Cerebellar nuclear complex (tissue), 1 donor: ENCODE measurements at regions not wholly inside any gene's neighbourhood (a gene's known extent, or its start where the extent isn't known, plus 50 kb on each side); places are given as distances from the start of the nearest gene placed in this dataset.
"Not testable (repeated sequence)": the region's sequence is repeated elsewhere in the genome, so short reads cannot be mapped to it uniquely, and the experiment has no call there.

Experiments
- DNase-seq, 2 experiments: peaks; one replicate each; lab custom pipeline; 2025; lab: John Stamatoyannopoulos, UW

GRCh38 chr4:137853424-137853823 lies 321.1 kb upstream of the PCDH18 start:
- no peak for DNase-seq

- no peak for DNase-seq
Measured at GRCh38 chr4:137852326-137852725, 320.0 kb upstream of the PCDH18 start.

DNA sequence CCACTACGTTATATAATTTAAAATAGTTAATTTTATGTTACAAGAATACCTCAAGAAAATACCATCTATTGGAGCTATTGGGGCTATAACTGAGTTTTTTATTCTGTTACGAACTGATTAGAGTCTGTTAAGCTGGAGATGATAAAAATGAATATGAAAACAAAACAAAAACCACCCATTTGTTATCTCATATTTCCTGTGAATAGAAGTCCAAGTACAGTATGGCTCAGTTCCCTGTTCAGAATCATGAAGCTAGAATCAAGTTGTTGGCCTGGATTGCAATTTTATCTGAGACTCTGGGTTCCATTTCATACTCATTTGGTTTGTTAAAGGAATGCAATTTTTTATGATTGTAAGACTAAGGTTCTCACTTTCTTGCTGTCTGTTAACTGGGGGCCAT lies 319.1 kb upstream of the PCDH18 start:
- DNase-seq: no peak

GRCh38 chr4:137827945-137828344 lies 295.7 kb upstream of the PCDH18 start:
- DNase-seq: not testable (repeated sequence)

DNA sequence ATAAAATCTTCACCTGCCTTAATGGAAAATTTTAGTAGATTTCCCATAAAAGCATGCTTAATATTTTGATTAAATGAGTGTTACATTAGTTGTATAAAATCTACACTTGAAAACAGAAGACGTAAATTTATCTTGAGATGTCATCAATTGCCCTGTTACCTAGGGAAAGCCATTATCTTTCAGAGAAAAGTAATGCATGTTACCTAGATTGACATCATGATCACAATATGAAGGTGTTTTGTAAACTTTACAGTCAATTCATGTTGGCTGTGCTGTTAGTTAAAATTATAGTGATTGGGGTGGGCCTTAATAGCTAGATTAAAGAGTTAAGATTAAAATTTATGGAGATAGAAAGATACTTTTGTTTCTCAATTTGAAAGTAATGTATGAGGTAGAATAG lies 293.2 kb upstream of the PCDH18 start:
- DNase-seq: no peak

GRCh38 chr4:137823007-137823406 lies 290.7 kb upstream of the PCDH18 start:
- no peak for DNase-seq

- DNase-seq: no peak
Measured at GRCh38 chr4:137819964-137820383, 287.7 kb upstream of the PCDH18 start.

- no peak for DNase-seq
Measured at GRCh38 chr4:137812258-137812657, 280.0 kb upstream of the PCDH18 start.

GRCh38 chr4:137806420-137806819 lies 274.1 kb upstream of the PCDH18 start:
- DNase-seq: no peak

GRCh38 chr4:137804906-137805495 lies 272.7 kb upstream of the PCDH18 start:
- no peak for DNase-seq

GRCh38 chr4:137800861-137801260 lies 268.6 kb upstream of the PCDH18 start:
- DNase-seq: no peak

- DNase-seq: no peak
Measured at GRCh38 chr4:137794764-137795254, 262.5 kb upstream of the PCDH18 start.

GRCh38 chr4:137789263-137789662 lies 257.0 kb upstream of the PCDH18 start:
- DNase-seq: not testable (repeated sequence)

DNA sequence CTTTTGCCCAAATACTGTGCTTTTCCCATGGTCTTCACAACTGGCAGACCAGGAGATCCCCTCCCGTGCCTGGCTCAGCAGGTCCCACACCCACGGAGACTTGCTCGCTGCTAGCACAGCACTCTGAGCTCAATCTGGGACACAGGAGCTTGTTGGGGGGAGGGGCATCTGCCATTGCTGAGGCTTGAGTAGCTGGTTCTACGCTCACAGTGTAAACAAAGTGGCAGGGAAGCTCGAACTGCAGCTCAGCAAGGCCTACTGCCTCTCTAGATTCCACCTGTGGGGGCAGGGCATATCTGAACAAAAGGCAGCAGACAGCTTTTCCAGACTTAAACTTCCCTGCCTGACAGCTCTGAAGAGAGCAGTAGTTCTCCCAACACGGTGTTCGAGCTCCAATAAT lies 251.6 kb upstream of the PCDH18 start:
- not testable (repeated sequence) for DNase-seq

- no peak for DNase-seq
Measured at GRCh38 chr4:137775701-137776100, 243.4 kb upstream of the PCDH18 start.

- no peak for DNase-seq
Measured at GRCh38 chr4:137774501-137774900, 242.2 kb upstream of the PCDH18 start.

- no peak for DNase-seq
Measured at GRCh38 chr4:137768881-137769280, 236.6 kb upstream of the PCDH18 start.

DNA sequence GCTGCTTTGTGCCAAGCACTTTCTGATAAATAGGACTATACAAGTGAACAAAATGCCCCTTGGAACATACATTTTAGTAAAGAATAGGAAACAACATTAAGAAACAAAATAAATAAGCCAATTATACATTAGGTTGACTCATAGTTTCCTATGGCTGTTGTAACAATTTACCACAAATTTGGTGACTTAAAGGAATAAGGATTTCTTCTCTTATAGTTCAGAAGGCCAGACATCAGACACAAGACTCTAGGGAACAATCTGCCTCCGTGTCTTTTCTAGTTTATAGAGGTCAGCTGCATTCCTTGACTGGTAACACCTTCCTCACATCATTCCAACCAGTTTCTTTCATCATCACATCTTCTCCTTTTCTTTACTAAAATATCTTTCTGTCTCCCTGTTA lies 235.9 kb upstream of the PCDH18 start:
- DNase-seq: no peak

DNA sequence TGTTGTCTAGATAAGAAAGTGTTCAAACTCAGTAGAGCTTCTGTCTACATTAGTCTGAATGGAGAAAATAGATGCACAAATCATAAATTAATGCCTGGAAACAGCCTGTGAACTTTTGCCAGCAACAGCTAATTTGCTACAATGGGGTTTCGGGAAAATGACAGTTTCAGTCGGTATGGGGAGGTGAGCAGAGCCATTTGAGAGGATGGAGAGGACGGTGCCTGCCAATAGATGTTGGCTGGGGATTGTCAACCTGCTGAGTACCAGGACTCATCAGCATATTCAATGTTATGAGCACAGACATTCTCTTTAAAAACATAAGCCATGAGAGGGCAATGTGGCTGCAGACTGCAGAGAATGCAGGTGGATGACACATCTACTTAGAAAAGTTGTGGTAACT lies 230.3 kb upstream of the PCDH18 start:
- DNase-seq: no peak

GRCh38 chr4:137754652-137755471 lies 222.6 kb upstream of the PCDH18 start:
- DNase-seq: no peak

DNA sequence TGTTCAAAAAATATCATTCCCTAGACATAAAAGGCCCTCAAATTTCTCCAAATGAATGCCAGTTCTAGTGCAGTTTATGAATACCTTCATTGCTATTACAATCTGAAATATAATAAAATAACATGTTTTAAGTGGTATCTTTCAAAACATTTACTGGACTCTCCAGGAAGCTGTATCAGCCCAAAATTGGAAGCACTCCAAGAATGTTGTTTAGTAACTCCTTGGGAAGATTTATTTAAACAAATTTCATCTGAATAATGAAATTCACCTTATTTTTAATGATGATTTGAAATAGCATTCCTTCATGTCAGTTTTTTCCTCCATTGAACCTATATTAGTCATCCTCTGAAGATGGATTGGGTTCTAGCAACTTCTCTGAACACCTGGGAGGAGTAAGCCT lies 217.2 kb upstream of the PCDH18 start:
- DNase-seq: no peak

DNA sequence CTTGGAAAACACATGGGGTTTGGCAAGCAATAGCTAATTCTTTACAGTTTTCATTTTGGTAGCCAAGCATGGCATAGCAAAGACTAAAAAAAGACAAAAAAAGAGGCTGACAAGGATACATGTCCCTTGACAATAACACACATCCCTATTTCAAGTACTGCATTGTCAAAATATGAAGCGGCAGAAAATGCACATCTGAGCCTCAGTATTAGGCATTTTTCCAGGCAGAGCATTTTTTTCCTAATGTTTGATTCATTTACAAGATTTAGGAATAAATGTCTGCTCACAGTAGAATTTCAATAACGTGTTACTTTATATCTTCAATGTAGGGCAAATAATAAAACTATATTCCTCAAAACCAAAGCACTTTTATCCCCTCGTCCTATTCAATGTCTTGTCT lies 216.3 kb upstream of the PCDH18 start:
- no peak for DNase-seq

- DNase-seq: no peak
Measured at GRCh38 chr4:137740141-137740540, 207.8 kb upstream of the PCDH18 start.

- no peak for DNase-seq
Measured at GRCh38 chr4:137739391-137739790, 207.1 kb upstream of the PCDH18 start.
